RPMI7951 (cell line): ENCODE measurements at regions not wholly inside any gene's neighbourhood (a gene's known extent, or its start where the extent isn't known, plus 50 kb on each side); places are given as distances from the start of the nearest gene placed in this dataset.
A peak's percentile ranks its signal among the peaks of the same experiment; 100 is the strongest.

Experiments
- DNase-seq: peaks from one replicate; pipeline ENCODE4 v3.0.0-alpha.2; 2012; ENCODE audit warnings: low read depth

DNA sequence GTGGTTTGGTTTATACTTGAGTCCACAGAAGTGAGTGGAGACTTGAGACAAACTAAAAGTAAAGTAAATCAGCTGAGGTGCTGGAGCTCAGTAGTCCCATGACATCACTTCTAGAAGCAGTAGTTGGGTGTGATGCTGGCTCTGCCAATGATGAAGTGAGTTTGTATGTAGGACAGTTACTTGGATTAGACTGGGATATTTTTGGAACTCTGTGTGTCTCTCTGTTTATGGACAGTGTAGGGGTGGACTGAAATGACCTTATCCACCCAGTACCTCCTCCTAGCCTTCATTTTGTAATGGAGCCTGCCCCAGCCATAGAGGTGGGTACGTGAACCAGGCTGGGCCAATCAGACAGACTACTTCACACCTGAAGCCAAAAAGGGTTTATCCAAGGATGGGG is 52.2 kb downstream of the POLR1D start:
- no peak for DNase-seq

DNA sequence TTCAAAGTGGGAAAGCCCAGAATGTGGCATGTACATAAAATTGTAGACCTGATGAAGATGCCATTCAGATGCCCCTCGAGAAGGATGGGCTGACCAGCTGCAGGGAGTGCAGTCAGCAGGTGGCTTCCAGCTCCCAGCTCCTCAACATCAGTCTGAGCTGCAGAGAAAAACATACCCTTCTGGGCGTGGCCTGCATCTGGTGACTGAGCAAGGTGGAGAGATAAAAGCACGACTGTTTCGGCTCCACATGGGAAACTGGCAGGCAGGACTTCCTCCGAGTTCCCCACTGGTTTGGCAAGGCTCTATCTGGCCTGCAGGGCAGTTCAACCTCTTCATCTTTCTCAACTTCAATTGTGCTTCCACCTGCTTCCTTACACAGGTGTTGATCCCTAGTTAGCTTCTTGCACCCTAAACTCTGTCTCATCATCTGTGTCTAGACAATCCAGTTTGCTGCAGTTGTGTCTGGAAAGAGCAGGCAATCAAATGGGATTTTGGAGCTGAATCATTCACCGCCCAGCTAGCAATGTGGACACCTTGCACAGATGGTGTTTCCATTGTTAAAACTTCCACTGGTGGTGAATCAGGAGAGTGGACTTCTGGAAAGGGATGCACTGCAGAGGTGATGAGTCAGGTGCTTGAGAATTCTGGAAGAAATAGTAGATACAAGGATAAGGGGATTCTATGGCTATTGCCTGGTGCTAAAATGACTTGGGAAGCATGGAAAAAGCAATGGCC is 56.8 kb downstream of the POLR1D start:
- no peak for DNase-seq

DNA sequence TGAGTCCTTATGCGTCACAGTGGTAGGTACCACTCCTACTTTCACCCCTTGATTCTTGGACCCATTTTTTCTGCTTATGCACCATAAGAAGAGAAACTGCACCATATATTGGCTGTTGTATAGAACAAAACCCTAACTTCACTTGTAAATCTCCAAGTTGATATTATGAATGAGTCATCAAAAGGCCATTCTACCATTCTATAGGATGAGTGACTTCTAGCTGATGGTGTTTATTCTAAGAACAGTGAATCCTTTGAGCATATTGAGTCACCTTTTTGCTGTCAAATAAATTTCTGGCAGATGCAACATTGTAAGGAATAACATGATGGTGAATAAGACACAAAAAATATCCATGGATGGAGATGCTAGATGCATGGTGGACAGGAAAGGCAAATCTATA is 57.7 kb downstream of the POLR1D start:
- DNase-seq, result no peak

DNA sequence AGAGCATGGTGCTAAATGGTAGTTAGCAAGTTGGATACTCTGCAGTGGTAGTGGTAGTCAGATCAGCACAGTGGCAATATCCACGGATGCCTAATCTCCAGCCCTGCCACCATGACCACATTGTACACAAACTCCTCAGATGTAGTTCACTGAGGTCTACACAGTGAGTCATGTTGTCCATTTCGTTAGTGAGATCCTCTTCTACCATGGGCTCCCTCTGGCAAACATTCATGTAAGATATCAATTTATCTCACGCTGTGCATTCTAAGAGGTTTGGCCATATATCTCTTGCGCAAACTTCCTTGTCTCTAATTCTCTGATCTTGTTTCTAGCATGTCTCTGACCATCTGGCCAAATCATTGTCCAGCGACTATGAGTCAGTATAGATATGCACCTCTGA is 58.2 kb downstream of the POLR1D start:
- no peak for DNase-seq

DNA sequence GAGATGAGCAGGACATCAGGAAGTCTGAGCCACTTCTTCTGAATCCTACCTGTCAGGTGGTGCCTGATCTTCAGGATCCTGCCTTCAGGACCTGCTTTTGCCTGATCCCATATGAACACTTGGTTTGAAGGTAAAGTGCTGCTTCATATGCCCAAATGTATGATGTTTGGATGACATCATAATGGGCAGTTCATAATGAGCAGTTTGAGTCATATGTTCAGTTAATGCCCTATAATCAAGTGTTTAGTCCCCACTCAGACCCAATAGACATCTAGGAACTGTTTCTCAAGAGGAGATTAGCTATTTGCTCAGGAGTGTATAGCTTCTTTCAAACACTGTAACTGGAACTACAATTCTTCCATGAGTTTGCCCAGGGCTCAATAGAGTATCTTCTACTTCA is 58.8 kb downstream of the POLR1D start:
- DNase-seq, result no peak

DNA sequence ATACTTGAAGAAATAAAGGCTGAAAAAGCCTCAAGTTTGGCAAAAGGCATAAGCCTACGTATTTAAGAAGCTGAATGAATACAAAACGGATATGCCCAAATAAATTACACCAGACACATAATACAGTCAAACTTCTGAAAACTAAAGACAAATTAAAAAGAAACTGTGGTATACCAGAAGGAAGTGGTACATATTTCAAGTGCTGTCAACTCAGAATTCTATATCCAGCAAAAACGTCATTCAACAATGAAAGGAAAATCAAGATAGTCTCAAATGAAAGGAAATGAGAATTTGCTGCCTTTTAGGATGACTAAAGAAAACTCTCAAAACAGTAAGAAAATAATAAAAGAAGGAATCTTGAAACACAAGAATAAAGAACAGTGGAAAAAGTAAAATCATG is 69.5 kb downstream of the POLR1D start:
- DNase-seq, result no peak

DNA sequence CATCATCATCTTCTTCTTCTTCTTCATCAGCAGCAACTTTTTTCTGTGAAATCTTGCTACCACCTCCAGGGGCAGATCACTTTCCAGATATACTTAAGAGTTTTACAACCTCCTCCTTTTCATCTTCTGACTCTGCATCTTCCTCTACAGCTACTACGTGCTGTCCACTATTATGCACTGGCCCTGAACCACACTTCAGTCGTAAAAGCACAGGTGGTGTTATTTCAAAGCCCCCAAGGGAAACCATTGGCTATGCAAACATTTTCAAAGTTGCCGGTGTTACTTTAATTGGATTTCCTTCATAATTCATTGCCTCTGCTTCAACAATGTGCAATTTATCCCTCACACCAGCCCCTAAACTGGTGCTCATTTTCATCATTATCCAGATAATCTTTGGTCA is 75.0 kb downstream of the POLR1D start:
- no peak for DNase-seq

DNA sequence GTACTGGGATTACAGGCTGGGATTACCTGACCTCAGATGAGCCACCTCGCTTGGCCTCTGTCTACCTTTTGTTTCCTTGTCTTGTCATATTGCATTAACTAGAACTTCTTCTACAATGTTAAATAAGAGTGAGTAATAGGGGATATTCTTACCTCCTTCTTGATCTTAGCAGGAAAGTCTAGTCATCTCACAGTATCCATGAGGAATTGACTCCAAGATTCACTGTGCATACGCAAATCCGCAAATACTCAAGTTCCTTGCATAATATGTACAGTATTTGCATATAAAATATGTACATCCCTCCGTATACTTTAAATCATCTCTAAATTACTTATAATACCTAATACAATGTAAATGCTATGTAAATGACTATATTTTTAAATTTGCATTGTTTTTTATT is 78.3 kb downstream of the POLR1D start:
- DNase-seq, result no peak

DNA sequence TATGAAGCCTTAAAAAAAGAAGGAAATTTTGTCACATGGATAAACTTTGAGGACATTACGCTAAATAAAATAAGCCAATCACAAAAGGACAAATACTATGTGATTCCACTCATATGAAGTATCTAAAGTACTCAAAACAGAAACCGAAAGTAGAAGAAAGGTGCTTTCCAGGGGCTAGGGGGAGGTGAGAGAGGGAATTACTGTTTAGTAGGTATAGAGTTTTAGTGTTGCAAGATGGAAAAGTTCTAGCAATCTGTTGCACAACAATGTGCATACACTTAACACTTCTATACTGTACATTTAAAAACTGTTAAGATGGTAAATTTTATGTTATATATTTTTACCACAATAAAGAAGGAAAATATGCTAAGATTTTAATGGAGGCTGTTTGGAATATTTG is 83.0 kb downstream of the POLR1D start:
- peak; percentile 30 for DNase-seq

DNA sequence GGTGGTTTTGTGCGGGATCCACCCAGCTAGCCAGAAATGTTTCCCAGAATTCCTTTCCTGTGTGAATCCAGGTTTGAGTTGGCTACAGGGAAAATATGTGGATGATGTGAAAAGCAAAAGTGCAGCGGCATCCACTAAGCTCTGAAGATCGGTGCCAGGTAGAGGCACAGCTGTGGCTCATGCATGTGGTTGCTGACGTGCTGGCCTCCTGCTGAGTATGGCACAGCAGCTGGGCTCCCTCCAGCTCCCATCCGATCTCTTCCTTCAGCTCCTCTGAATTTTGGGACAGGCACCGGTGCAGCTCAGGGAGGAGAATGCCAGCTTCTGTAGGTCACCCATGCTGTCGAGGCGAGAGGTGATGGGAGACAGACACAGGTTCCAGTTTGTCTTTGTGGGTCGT is 84.0 kb upstream of the GSX1 start:
- no peak for DNase-seq

DNA sequence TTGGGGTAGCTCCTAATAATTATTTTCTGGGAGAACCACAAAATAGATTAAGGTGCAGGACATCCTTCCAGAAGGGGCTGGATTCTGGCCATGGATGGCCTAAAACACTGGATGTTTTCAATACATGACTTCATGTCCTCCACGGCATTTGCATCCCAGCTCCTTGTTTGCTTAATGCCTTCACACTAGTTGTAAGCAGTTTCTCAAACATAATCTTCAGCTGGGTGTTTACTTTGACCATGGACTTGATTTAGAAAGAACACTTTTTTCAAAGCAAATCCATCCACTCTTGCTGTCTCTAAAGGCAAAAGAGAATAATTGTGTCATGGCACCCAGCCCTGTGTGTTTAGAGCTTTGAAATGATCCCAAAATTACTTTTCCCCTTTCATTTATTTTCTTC is 82.5 kb upstream of the GSX1 start:
- no peak for DNase-seq

DNA sequence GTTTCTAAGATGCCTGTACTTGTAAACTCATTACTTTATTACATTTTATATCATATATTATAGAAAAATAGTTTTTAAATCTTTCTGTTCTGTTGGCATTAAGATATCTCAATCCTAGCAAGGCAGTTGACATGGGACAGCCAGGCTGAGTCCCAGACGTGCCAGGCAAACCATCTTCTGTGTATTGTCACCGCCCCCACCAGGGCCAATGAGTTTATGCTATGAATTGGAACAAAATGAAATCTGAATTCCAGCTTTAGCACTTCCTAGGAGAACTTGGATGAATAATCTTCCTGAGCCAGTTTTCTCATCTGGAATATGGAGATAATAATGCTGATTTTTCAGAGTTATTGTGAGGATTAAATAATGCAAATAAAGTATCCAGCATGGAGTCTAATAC is 79.9 kb upstream of the GSX1 start:
- DNase-seq, result peak; percentile 4

DNA sequence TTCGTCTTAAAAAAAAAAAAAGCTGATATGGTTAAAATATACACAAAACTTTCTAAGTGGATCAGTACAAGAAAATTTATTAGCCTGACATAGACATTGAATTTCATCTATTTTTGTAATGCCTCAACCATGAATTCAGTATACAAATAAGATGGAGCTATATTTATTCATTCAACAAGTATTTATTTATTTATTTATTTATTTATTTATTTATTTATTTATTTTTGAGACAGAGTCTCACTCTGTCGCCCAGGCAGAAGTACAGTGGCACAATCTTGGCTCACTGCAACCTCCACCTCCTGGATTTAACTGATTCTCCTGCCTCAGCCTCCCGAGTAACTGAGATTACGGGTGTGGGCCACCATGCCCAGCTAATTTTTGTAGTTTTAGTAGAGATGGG is 78.5 kb upstream of the GSX1 start:
- DNase-seq, result no peak

DNA sequence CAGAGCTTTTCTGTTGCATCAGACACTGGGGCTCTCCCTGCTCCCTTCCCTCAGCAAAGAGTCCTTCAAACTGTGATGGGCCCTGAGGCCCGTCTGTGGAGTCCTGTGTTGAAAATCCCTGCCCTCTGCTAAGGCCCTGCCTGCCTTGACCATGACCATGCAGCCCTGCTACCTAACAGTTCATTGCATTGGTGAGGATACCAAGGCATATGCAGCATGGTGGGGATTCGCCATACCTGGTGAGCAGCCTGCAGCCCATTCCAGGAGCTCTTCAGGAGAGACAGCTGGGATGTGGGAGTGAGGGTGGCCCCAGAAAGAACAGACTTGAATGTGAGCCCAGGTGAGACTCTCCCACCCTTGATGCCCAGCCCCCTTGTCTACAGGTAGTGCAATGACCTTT is 70.6 kb upstream of the GSX1 start:
- no peak for DNase-seq

DNA sequence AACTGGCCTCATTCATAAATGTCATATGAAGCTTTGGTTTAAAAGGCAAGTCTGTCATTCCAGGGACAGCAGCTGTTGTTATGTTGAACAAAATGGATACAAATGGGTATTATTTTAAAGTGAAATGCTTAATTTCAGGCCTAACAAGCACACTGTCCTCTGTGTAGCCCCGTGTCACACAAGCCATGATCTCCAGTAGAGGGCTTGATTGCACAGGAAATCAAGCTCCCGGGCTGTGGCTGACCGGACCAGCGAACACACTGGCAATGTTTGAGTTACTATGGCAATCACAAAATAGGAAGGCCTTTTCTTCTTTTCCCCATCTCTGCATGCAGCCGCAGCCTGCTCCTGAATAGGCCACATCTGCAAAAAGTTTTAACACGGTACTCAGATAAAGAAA is 64.0 kb upstream of the GSX1 start:
- DNase-seq, result peak; percentile 35

DNA sequence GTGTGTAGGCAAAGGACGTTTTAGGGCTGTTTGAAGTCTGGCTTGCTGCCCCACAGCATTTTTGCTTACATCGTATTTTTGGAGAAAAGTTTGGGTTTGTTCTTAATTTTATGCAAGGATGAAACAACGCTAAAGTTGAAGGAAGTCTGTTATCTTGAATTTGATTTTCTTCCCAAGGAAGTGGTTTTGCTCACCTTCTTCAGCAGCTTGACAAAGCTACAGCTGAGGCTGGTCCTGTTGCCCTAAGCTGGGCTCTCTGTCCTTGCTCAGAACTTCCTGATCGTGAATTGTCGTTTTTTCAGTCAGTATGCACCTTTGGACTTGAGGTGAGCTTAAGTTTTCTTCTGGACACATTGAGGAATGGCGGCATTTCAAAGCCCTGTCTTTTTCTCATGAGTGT is 62.1 kb upstream of the GSX1 start:
- no peak for DNase-seq
